Left cardiac atrium (tissue), 4 donors: ENCODE measurements at regions not wholly inside any gene's neighbourhood (a gene's known extent, or its start where the extent isn't known, plus 50 kb on each side); places are given as distances from the start of the nearest gene placed in this dataset.

Source experiments
- ATAC-seq, 2 donors: fragments of 200-7000 bp; cut with Tn5 transposase; one replicate each; pipeline ENCODE4 v1.9.1; 2020; ENCODE audit warnings: mild to moderate bottlenecking in 2 of 2, moderate library complexity in 2 of 2
- DNase-seq: peaks from one replicate; pipeline ENCODE4 v3.0.0-alpha.2; 2020
- intact Hi-C, 2 donors: fragments of 100-400 bp; cut with DNase I; formaldehyde crosslinking; loops; one replicate each; pipeline versions ENCODE4 v1.14.1 to v1.15.1; 2022 to 2023
- donor health status: DM: no; HTN: yes; CAD: no.
- donor health status: DM: no; HTN: yes; CAD: no; lungs with severe emphysema.
- donor health status: DM: yes; HTN: yes; CAD: no.
- donor health status: Dilated cardiomyopathy.

- DNase-seq = no peak
- intact Hi-C loops = no loop called here
- peak in 1 of 2 donors; percentile 69 for ATAC-seq
These were observed 51.9 kb upstream of the GNAT3 start for GRCh38 chr7:80563561-80564327.

- ATAC-seq (no peak), DNase-seq (no peak)
- intact Hi-C loops = no loop called here
These were observed 53.7 kb upstream of the GNAT3 start for GRCh38 chr7:80565554-80565953.

GRCh38 chr7:80581486-80582260, 56.8 kb upstream of the CD36 start:
- DNase-seq = peak; percentile 53
- peak; percentile 95 to 97 for ATAC-seq
- intact Hi-C loops = loop anchor here in 1 of 2 donors (10.0 kb wide), 1 partner anchor 107 kb away; no protein-coding TSS in a partner anchor

GRCh38 chr7:80583901-80584300, 54.5 kb upstream of the CD36 start:
- intact Hi-C loops = loop anchor here in 1 of 2 donors (10.0 kb wide), 1 partner anchor 109 kb away; no protein-coding TSS in a partner anchor
- DNase-seq = peak; percentile 42
- ATAC-seq = peak in 1 of 2 donors; percentile 36

GRCh38 chr7:80584778-80585177, 53.7 kb upstream of the CD36 start:
- intact Hi-C loops = loop anchor here in 1 of 2 donors (10.0 kb wide), 1 partner anchor 110 kb away; no protein-coding TSS in a partner anchor
- DNase-seq = no peak
- ATAC-seq = peak in 1 of 2 donors; percentile 53

- DNase-seq (no peak), ATAC-seq (no peak)
- intact Hi-C loops = loop anchor here in 1 of 2 donors (10.0 kb wide), 1 partner anchor 113 kb away; no protein-coding TSS in a partner anchor
These were observed 50.9 kb upstream of the CD36 start for GRCh38 chr7:80587538-80587937.

GRCh38 chr7:80588591-80588990, 49.9 kb upstream of the CD36 start:
- DNase-seq = no peak
- intact Hi-C loops = loop anchor here in 1 of 2 donors (10.0 kb wide), 1 partner anchor 114 kb away; no protein-coding TSS in a partner anchor
- no peak for ATAC-seq
